Esophagus muscularis mucosa (tissue), 3 donors: ENCODE measurements at regions not wholly inside any gene's neighbourhood (a gene's known extent, or its start where the extent isn't known, plus 50 kb on each side); places are given as distances from the start of the nearest gene placed in this dataset.

Source experiments
- POLR2AphosphoS5 ChIP-seq, 2 donors: sonication (generic); formaldehyde crosslinking; IDR thresholded peaks; one replicate each; pipeline ENCODE4 v1.6.1; 2017; ENCODE audit warnings: antibody characterized with exemption in 2 of 2
- TF ChIP-seq, protein P1 (sequence below), 3 experiments: fragments of 200-600 bp in 2 of 3; fragments of 450-650 bp in 1 of 3; sonication (generic) in 2 of 3; IDR thresholded peaks; one replicate each; pipeline ENCODE4 v1.5.1; 2017 to 2019; ENCODE audit warnings: antibody characterized with exemption in 3 of 3, mild to moderate bottlenecking in 2 of 3, moderate library complexity in 1 of 3

DNA sequence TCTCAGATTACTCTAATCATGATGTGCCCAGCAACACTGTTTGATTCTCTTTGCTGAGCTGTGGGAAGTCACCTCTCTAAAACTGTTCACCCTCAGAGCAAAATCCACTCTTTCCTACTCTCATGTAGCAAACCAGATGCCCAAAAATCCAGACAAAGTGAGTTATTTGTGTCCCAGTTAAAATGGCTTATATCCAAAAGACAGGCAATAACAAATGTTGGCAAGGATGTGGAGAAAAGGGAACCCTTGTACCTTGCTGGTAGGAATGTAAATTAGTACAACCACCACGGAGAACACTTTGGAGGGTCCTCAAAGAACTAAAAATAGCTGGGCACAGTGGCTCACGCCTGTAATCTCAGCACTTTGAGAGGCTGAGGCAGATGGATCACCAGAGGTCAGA is 384.0 kb downstream of the HHIPL2 start:
- TF ChIP-seq, protein P1, sequence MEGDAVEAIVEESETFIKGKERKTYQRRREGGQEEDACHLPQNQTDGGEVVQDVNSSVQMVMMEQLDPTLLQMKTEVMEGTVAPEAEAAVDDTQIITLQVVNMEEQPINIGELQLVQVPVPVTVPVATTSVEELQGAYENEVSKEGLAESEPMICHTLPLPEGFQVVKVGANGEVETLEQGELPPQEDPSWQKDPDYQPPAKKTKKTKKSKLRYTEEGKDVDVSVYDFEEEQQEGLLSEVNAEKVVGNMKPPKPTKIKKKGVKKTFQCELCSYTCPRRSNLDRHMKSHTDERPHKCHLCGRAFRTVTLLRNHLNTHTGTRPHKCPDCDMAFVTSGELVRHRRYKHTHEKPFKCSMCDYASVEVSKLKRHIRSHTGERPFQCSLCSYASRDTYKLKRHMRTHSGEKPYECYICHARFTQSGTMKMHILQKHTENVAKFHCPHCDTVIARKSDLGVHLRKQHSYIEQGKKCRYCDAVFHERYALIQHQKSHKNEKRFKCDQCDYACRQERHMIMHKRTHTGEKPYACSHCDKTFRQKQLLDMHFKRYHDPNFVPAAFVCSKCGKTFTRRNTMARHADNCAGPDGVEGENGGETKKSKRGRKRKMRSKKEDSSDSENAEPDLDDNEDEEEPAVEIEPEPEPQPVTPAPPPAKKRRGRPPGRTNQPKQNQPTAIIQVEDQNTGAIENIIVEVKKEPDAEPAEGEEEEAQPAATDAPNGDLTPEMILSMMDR (IDR thresholded peaks at IDR 0.05), result no peak
- TF ChIP-seq POLR2AphosphoS5 (IDR thresholded peaks at IDR 0.05), result no peak
